Hematopoietic multipotent progenitor cell treated with erythropoietin and hydrocortisone succinate and interleukin-3 and kit ligand, for 6 days (in vitro differentiated cells): ENCODE measurements at regions not wholly inside any gene's neighbourhood (a gene's known extent, or its start where the extent isn't known, plus 50 kb on each side); places are given as distances from the start of the nearest gene placed in this dataset.

Experiments used
- DNase-seq: peaks from one replicate; pipeline ENCODE4 v3.0.0-alpha.2; 2015

- DNase-seq, result peak; percentile 74
These were observed 51.3 kb upstream of the LSM14A start for GRCh38 chr19:34120846-34121639.
